Right lobe of liver (tissue), 6 donors: ENCODE measurements at regions not wholly inside any gene's neighbourhood (a gene's known extent, or its start where the extent isn't known, plus 50 kb on each side); places are given as distances from the start of the nearest gene placed in this dataset.
A peak's percentile ranks its signal among the peaks of the same experiment; 100 is the strongest.

Experiments
- ATAC-seq, 4 donors: fragments of 200-7000 bp; cut with Tn5 transposase; one replicate each; pipeline ENCODE4 v1.9.1; 2020; ENCODE audit warnings: mild to moderate bottlenecking in 4 of 4, moderate library complexity in 4 of 4
- DNase-seq, 3 donors: peaks; one replicate each; pipeline ENCODE4 v3.0.0-alpha.2; 2020
- H3K27ac ChIP-seq, 3 donors: fragments of 200-600 bp; one replicate each; pipeline ENCODE4 v1.8.0; 2022
- H3K27me3 ChIP-seq, 2 donors: fragments of 200-600 bp; one replicate each; pipeline ENCODE4 v1.8.0; 2022
- H3K36me3 ChIP-seq, 4 donors: fragments of 200-600 bp; sonication (generic) in 1 of 4; one replicate each; pipeline versions ENCODE4 v1.5.1 to v1.8.0; 2017 to 2022; ENCODE audit warnings: control low read depth in 1 of 4
- H3K4me1 ChIP-seq, 4 donors: fragments of 200-600 bp; sonication (generic) in 1 of 4; one replicate each; pipeline versions ENCODE4 v1.5.1 to v1.8.0; 2017 to 2022; ENCODE audit warnings: control low read depth in 1 of 4
- H3K4me3 ChIP-seq, 3 donors: fragments of 200-600 bp; one replicate each; pipeline ENCODE4 v1.8.0; 2022
- H3K9me3 ChIP-seq, 4 donors: fragments of 200-600 bp; sonication (generic) in 1 of 4; one replicate each; pipeline versions ENCODE4 v1.5.1 to v1.8.0; 2017 to 2022; ENCODE audit warnings: control low read depth in 1 of 4
- POLR2A ChIP-seq: fragments of 450-650 bp; IDR thresholded peaks from one replicate; pipeline ENCODE4 v1.6.1; 2017; ENCODE audit warnings: antibody characterized with exemption, mild to moderate bottlenecking
- WGBS: methylation state at CpG from one replicate; pipeline ENCODE4 v1.1.6; 2018; ENCODE audit warnings: low coverage, low lambda C conversion rate; ENCODE audit not compliant: insufficient coverage; ENCODE audit errors: missing lambda C conversion rate; 5-methylcytosine and 5-hydroxymethylcytosine counted together
- intact Hi-C, 2 donors: fragments of 100-400 bp; cut with DNase I; formaldehyde crosslinking; loops; one replicate each; pipeline versions ENCODE4 v1.11.2 to v1.14.1; 2022
- TF ChIP-seq, protein P1 (sequence below), 4 donors: fragments of 200-600 bp in 3 of 4; fragments of 450-650 bp in 1 of 4; IDR thresholded peaks; one replicate each; pipeline versions ENCODE4 v1.5.1 to v1.8.0; 2016 to 2022; ENCODE audit warnings: antibody characterized with exemption in 4 of 4, mild to moderate bottlenecking in 2 of 4
- donor health status: DM: no; HTN: yes; CAD: no.
- donor health status: DM: no; HTN: no; CAD: no.
- donor health status: DM: no; HTN: no; CAD: no.
- donor health status: DM: no; HTN: yes; CAD: no.
- donor health status: DM: no; HTN: yes; CAD: no.

DNA sequence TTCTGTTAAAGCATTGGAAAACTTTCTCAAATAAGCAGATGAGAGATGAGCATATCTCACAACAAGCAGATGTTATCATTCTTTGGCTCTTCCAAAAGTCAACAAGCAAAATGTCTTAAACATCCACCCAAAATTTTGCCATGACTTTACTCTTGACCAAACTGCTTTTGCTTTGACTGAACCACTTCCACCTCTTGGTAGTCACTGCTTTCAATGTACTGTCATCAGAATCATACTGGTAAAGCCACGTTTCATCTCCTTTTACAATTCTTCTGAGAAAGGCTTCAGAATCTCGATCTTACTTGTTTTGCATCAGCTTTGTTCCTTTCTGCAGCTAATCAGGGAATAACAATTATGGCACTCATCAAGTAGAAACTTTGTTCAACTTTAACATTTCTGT lies 498.5 kb upstream of the GJE1 start:
- 35% methylated on average over 2 of the region's 2 CpGs for WGBS
- H3K9me3 ChIP-seq = no peaks in the 10 kb centered on the region
- no peak for DNase-seq
- intact Hi-C loops = no loop called here
- H3K27me3 ChIP-seq = no peaks in the 10 kb centered on the region
- no peak overlapping the region for H3K4me3 ChIP-seq
- no peak for ATAC-seq
- TF ChIP-seq, protein P1, sequence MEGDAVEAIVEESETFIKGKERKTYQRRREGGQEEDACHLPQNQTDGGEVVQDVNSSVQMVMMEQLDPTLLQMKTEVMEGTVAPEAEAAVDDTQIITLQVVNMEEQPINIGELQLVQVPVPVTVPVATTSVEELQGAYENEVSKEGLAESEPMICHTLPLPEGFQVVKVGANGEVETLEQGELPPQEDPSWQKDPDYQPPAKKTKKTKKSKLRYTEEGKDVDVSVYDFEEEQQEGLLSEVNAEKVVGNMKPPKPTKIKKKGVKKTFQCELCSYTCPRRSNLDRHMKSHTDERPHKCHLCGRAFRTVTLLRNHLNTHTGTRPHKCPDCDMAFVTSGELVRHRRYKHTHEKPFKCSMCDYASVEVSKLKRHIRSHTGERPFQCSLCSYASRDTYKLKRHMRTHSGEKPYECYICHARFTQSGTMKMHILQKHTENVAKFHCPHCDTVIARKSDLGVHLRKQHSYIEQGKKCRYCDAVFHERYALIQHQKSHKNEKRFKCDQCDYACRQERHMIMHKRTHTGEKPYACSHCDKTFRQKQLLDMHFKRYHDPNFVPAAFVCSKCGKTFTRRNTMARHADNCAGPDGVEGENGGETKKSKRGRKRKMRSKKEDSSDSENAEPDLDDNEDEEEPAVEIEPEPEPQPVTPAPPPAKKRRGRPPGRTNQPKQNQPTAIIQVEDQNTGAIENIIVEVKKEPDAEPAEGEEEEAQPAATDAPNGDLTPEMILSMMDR (IDR thresholded peaks at IDR 0.05) = no peak
- TF ChIP-seq POLR2A = no peak
- no peaks in the 10 kb centered on the region for H3K4me1 ChIP-seq
- H3K36me3 ChIP-seq = no peaks in the 10 kb centered on the region
- H3K27ac ChIP-seq = no peak overlapping the region

DNA sequence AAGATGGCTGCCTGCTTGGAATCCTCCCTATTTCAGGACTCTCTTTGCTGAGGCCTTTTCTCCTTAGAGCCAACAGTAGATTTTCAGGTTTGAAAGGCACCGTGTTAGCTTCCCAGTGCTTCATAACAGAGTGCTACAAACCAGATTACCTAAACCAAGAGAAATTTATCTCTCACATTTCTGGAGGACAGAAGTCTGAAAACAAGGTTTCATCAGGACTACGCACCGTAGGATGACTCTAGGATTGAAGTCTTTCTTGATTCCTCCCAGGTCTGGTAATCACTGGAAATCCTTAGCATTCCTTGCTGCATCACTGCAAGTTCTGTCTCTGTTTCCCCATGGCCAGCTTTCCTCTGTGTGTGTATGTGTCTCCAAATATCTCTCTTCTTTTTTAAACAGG lies 508.4 kb upstream of the GJE1 start:
- no peak overlapping the region for H3K27ac ChIP-seq
- H3K9me3 ChIP-seq = no peaks in the 10 kb centered on the region
- H3K27me3 ChIP-seq = no peaks in the 10 kb centered on the region
- ATAC-seq (no peak), DNase-seq (no peak)
- H3K4me1 ChIP-seq = no peaks in the 10 kb centered on the region
- intact Hi-C loops = no loop called here
- H3K36me3 ChIP-seq = no peaks in the 10 kb centered on the region
- TF ChIP-seq, protein P1 (IDR thresholded peaks at IDR 0.05) = no peak
- TF ChIP-seq POLR2A = no peak
- H3K4me3 ChIP-seq = no peak overlapping the region
- WGBS = 90% methylated on average over 3 of the region's 3 CpGs

DNA sequence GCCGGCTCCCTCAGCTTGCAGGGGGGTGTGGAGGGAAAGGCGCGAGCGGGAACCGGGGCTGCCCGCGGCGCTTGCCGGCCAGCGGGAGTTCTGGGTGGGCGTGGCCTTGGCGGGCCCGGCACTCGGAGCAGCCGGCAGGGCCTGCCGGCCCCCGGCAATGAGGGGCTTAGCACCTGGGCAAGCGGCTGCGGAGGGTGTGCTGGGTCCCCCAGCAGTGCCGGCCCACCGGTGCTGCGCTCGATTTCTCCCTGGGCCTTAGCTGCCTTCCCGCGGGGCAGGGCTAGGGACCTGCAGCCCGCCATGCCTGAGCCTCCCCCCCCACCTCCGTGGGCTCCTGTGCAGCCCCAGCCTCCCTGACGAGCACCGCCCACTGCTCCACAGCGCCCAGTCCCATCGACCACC lies 514.5 kb upstream of the GJE1 start:
- intact Hi-C loops = no loop called here
- H3K27ac ChIP-seq = no peak overlapping the region
- H3K9me3 ChIP-seq = no peaks in the 10 kb centered on the region
- WGBS = 100% methylated on average over 5 of the region's 31 CpGs
- no peaks in the 10 kb centered on the region for H3K36me3 ChIP-seq
- TF ChIP-seq, protein P1 (IDR thresholded peaks at IDR 0.05) = no peak
- TF ChIP-seq POLR2A = no peak
- H3K4me3 ChIP-seq = no peak overlapping the region
- no peaks in the 10 kb centered on the region for H3K27me3 ChIP-seq
- DNase-seq = peak in 1 of 3 donors; percentile 40
- no peak for ATAC-seq
- H3K4me1 ChIP-seq = no peaks in the 10 kb centered on the region

DNA sequence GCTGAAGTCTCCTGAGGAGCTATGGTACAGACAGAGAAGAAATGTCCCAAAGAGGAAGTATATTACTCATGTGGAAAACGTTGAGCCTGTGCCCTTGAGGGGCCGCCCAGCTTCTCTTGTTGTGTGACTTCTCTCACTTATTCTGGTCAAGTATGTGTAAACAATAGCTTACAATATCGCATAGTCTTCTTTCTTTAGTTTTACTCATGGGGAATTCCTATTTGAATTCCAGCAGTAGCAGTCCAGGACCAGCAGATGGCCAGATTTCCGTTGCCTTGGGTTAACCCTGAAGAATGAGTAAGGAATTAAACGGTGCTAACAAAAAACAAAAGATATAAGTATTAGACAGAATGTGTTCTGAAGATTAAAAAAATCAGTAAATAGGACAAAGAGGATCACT lies 522.0 kb upstream of the GJE1 start:
- WGBS = 39% methylated on average over 5 of the region's 5 CpGs
- H3K4me1 ChIP-seq = no peaks in the 10 kb centered on the region
- no peak overlapping the region for H3K27ac ChIP-seq
- H3K27me3 ChIP-seq = no peaks in the 10 kb centered on the region
- no peaks in the 10 kb centered on the region for H3K9me3 ChIP-seq
- ATAC-seq (no peak), DNase-seq (no peak)
- H3K36me3 ChIP-seq = no peaks in the 10 kb centered on the region
- H3K4me3 ChIP-seq = no peak overlapping the region
- intact Hi-C loops = no loop called here
- TF ChIP-seq, protein P1 (IDR thresholded peaks at IDR 0.05) = no peak
- TF ChIP-seq POLR2A = no peak

DNA sequence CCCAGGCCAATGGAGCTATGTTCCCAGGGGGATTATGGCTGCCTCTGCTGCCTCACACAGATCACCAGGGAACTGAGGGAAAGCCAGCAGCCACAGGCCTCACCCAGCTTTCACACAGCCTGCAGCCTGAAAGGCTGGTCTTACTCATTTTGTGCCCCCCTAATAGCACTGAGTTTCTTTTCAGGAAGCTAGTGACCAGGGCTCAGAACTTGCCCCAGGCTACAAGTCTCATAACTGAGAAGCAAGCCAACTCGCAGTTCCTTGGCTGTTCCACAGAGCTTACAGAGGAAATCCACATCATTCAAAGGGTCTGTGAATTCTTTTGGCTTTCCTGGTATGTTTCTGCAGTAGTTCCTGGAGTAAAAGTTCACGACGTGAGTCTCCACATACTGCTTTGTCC lies 524.8 kb upstream of the GJE1 start:
- no peak for DNase-seq

More for the DNA sequence above, 524.8 kb upstream of the GJE1 start:
- Histone ChIP-seq H3K27ac (no peak overlapping the region), H3K36me3 (no peaks in the 10 kb centered on the region), H3K4me3 (no peak overlapping the region), H3K27me3 (no peaks in the 10 kb centered on the region), H3K9me3 (no peaks in the 10 kb centered on the region), H3K4me1 (no peaks in the 10 kb centered on the region)
- no peak for ATAC-seq
- TF ChIP-seq, protein P1 (IDR thresholded peaks at IDR 0.05) = no peak
- TF ChIP-seq POLR2A = no peak
- 53% methylated on average over 3 of the region's 3 CpGs for WGBS
- intact Hi-C loops = no loop called here
